SK-N-SH (cell line): ENCODE measurements at regions not wholly inside any gene's neighbourhood (a gene's known extent, or its start where the extent isn't known, plus 50 kb on each side); places are given as distances from the start of the nearest gene placed in this dataset.

Experiments used
- CTCF ChIA-PET: fragments of 300-600, 350-600 bp; formaldehyde crosslinking; extraction: SDS; loops from one replicate; lab custom pipeline; 2021; lab: Yijun Ruan, JAX
- POLR2A ChIA-PET: fragments of 350-600 bp; sonication (Branson Sonifier 250); formaldehyde crosslinking; extraction: SDS; loops from one replicate; lab custom pipeline; 2020; ENCODE audit warnings: antibody characterized with exemption, inconsistent platforms; lab: Yijun Ruan, JAX
- DNase-seq: peaks from one replicate; pipeline ENCODE4 v3.0.0; 2012
- H2AFZ ChIP-seq: fragments of 200-600 bp; sonication (generic); 2 replicates; pipeline ENCODE4 v1.8.1; 2016; ENCODE audit warnings: antibody characterized with exemption, mild to moderate bottlenecking, low read depth
- H3F3A ChIP-seq: fragments of 200-600 bp; sonication (generic); replicated peaks from 2 replicates; pipeline ENCODE3; 2016; ENCODE audit warnings: antibody characterized with exemption, mild to moderate bottlenecking; ENCODE audit not compliant: insufficient read depth
- H3K27ac ChIP-seq, 2 experiments: fragments of 200-500 bp in 1 of 2; fragments of 200-600 bp in 1 of 2; sonication (Bioruptor generic) in 1 of 2; sonication (generic), shearing (Covaris generic) in 1 of 2; 2 replicates each; pipeline versions ENCODE4 v1.5.1 to v1.6.1; 2014 to 2016; ENCODE audit warnings: low read depth in 2 of 2, inconsistent platforms in 1 of 2, low read length in 1 of 2, mild to moderate bottlenecking in 1 of 2, mixed read lengths in 1 of 2
- H3K27me3 ChIP-seq: fragments of 200-600 bp; sonication (generic), shearing (Covaris generic); 2 replicates; pipeline ENCODE4 v1.6.1; 2016; ENCODE audit warnings: mixed run types; ENCODE audit not compliant: insufficient read depth
- H3K36me3 ChIP-seq, 2 experiments: fragments of 200-500 bp in 1 of 2; fragments of 200-600 bp in 1 of 2; sonication (Bioruptor generic) in 1 of 2; sonication (generic) in 1 of 2; replicated peaks in 1 of 2; 2 replicates each; pipeline versions ENCODE3 to v1.5.1; 2014 to 2016; ENCODE audit warnings: low read length in 1 of 2, mild to moderate bottlenecking in 1 of 2; ENCODE audit not compliant: insufficient read depth in 2 of 2, control insufficient read depth in 1 of 2
- H3K4me1 ChIP-seq, 2 experiments: fragments of 200-500 bp in 1 of 2; fragments of 200-600 bp in 1 of 2; sonication (Bioruptor generic) in 1 of 2; sonication (generic), shearing (Covaris generic) in 1 of 2; 2 replicates each; pipeline versions ENCODE4 v1.5.1 to v1.6.1; 2014 to 2016; ENCODE audit warnings: low read depth in 1 of 2, low read length in 1 of 2, mixed run types in 1 of 2; ENCODE audit not compliant: insufficient read depth in 2 of 2, control insufficient read depth in 1 of 2
- H3K4me2 ChIP-seq: fragments of 200-600 bp; sonication (generic), shearing (Covaris generic); 2 replicates; pipeline ENCODE4 v1.6.1; 2017; ENCODE audit warnings: mixed run types
- H3K4me3 ChIP-seq, 2 experiments: fragments of 200-500 bp in 1 of 2; fragments of 200-600 bp in 1 of 2; sonication (Bioruptor generic) in 1 of 2; sonication (generic), shearing (Covaris generic) in 1 of 2; 2 replicates each; pipeline versions ENCODE4 v1.5.1 to v1.8.1; 2014 to 2016; ENCODE audit warnings: low read depth in 2 of 2, inconsistent platforms in 1 of 2, low read length in 1 of 2, mild to moderate bottlenecking in 1 of 2, mixed read lengths in 1 of 2, moderate library complexity in 1 of 2
- H3K79me2 ChIP-seq: fragments of 200-600 bp; sonication (generic); 2 replicates; pipeline ENCODE4 v1.8.1; 2017; ENCODE audit warnings: mild to moderate bottlenecking; ENCODE audit not compliant: insufficient read depth
- H3K9ac ChIP-seq: fragments of 200-600 bp; sonication (generic); 2 replicates; pipeline ENCODE4 v1.6.1; 2017; ENCODE audit warnings: mixed run types
- H3K9me2 ChIP-seq: fragments of 200-600 bp; sonication (generic); 2 replicates; pipeline ENCODE4 v1.6.1; 2017; ENCODE audit warnings: mixed run types
- H3K9me3 ChIP-seq: fragments of 200-600 bp; sonication (generic); 2 replicates; pipeline ENCODE4 v1.6.1; 2017; ENCODE audit warnings: mixed run types, mild to moderate bottlenecking, moderate library complexity
- H4K20me1 ChIP-seq: fragments of 200-600 bp; sonication (generic); 2 replicates; pipeline ENCODE4 v1.6.1; 2017; ENCODE audit warnings: mild to moderate bottlenecking, mixed run types; ENCODE audit not compliant: insufficient read depth
- CHD2 ChIP-seq: fragments of 150-350 bp; IDR thresholded peaks from 2 replicates; pipeline ENCODE4 v1.6.1; 2018; ENCODE audit warnings: low read length; ENCODE audit not compliant: partially characterized antibody
- ELF1 ChIP-seq: IDR thresholded peaks from 2 replicates; pipeline ENCODE4 v1.4.0; 2012
- EP300 ChIP-seq, 2 experiments: IDR thresholded peaks; 2 replicates each; pipeline versions ENCODE4 v1.4.0 to v1.6.1; 2012; ENCODE audit warnings: borderline replicate concordance in 1 of 2, low read depth in 1 of 2, low read length in 1 of 2
- EZH2phosphoT487 ChIP-seq: fragments of 200-600 bp; sonication (generic); IDR thresholded peaks from 2 replicates; pipeline ENCODE4 v1.6.1; 2017; ENCODE audit warnings: low read depth, mixed run types, mild to moderate bottlenecking, antibody characterized with exemption, moderate library complexity, borderline replicate concordance
- FOSL2 ChIP-seq: IDR thresholded peaks from 2 replicates; pipeline ENCODE4 v1.4.0; 2012; ENCODE audit warnings: low read depth, mild to moderate bottlenecking, moderate library complexity, borderline replicate concordance
- GATA2 ChIP-seq: sonication (generic); formaldehyde crosslinking; IDR thresholded peaks from 2 replicates; pipeline ENCODE4 v1.5.0; 2020; ENCODE audit warnings: mild to moderate bottlenecking, missing genetic modification reagents
- MEF2A ChIP-seq: IDR thresholded peaks from 2 replicates; pipeline ENCODE4 v1.4.0; 2012; ENCODE audit warnings: low read depth, borderline replicate concordance
- MXI1 ChIP-seq: IDR thresholded peaks from 2 replicates; pipeline ENCODE4 v1.6.1; 2012; ENCODE audit warnings: mild to moderate bottlenecking, low read depth, low read length, improper control_type of control experiment
- NFIC ChIP-seq: IDR thresholded peaks from 2 replicates; pipeline ENCODE4 v1.4.0; 2012; ENCODE audit warnings: borderline replicate concordance
- NRF1 ChIP-seq: IDR thresholded peaks from 2 replicates; pipeline ENCODE4 v1.6.1; 2012; ENCODE audit warnings: low read depth, mild to moderate bottlenecking, low read length
- RAD21 ChIP-seq: IDR thresholded peaks from 2 replicates; pipeline ENCODE4 v1.6.1; 2012; ENCODE audit warnings: mild to moderate bottlenecking, low read length
- RCOR1 ChIP-seq: fragments of 150-350 bp; IDR thresholded peaks from 2 replicates; pipeline ENCODE4 v1.6.1; 2017; ENCODE audit warnings: antibody characterized with exemption, low read length
- TCF12 ChIP-seq: IDR thresholded peaks from 2 replicates; pipeline ENCODE4 v1.4.0; 2012
- TEAD4 ChIP-seq: IDR thresholded peaks from 2 replicates; pipeline ENCODE4 v1.4.0; 2012; ENCODE audit warnings: mild to moderate bottlenecking, borderline replicate concordance; ENCODE audit not compliant: insufficient read depth
- YY1 ChIP-seq: IDR thresholded peaks from 2 replicates; pipeline ENCODE4 v1.4.0; 2012; ENCODE audit warnings: low read depth, mild to moderate bottlenecking
- WGBS: methylation state at CpG from one replicate; pipeline ENCODE4 v1.1.6; 2017; ENCODE audit warnings: low lambda C conversion rate; 5-methylcytosine and 5-hydroxymethylcytosine counted together
- TF ChIP-seq, protein P1 (sequence below): IDR thresholded peaks from 2 replicates; pipeline ENCODE4; 2012
- TF ChIP-seq, protein P2 (sequence below): IDR thresholded peaks from 2 replicates; pipeline ENCODE4 v1.4.0; 2012; ENCODE audit warnings: low read depth
- TF ChIP-seq, protein P3 (sequence below): fragments of 200-600 bp; sonication (generic); IDR thresholded peaks from 2 replicates; pipeline ENCODE4 v1.6.1; 2017; ENCODE audit warnings: antibody characterized with exemption, mild to moderate bottlenecking, moderate library complexity
- TF ChIP-seq, protein P4 (sequence below): IDR thresholded peaks from 2 replicates; pipeline ENCODE4 v1.4.0; 2012; ENCODE audit warnings: low read depth, borderline replicate concordance
- TF ChIP-seq, protein P5 (sequence below): IDR thresholded peaks from 2 replicates; pipeline ENCODE4 v1.6.1; 2012; ENCODE audit warnings: mild to moderate bottlenecking, low read depth, low read length, moderate library complexity

DNA sequence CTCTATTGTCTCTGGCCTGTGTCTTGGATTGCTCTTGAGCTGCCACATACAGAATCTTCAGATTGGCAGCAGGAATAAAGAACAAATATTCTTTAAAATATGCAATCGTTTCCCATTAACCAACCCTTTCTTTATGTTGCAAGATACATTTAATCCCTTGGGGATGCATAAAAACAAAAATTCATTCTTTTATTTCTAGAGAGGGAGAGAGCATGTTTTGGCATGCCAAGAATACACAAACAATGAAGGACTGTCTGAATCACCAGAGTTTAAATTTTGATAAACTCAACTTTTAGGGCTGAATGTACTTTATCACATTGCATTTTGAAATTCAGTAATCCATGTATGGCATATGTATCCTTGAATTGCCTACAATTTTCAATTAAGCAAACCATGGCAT, 154.3 kb upstream of the SEMA3D start:
- WGBS = 53% methylated on average over 1 of the region's 1 CpG
- TF ChIP-seq, protein P1, sequence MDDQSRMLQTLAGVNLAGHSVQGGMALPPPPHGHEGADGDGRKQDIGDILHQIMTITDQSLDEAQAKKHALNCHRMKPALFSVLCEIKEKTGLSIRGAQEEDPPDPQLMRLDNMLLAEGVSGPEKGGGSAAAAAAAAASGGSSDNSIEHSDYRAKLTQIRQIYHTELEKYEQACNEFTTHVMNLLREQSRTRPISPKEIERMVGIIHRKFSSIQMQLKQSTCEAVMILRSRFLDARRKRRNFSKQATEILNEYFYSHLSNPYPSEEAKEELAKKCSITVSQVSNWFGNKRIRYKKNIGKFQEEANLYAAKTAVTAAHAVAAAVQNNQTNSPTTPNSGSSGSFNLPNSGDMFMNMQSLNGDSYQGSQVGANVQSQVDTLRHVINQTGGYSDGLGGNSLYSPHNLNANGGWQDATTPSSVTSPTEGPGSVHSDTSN = no peak
- TF ChIP-seq EZH2phosphoT487 (no peak), TCF12 (no peak), CHD2 (no peak), MEF2A (no peak)
- TF ChIP-seq, protein P2, sequence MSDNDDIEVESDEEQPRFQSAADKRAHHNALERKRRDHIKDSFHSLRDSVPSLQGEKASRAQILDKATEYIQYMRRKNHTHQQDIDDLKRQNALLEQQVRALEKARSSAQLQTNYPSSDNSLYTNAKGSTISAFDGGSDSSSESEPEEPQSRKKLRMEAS = no peak
- TF ChIP-seq, protein P3, sequence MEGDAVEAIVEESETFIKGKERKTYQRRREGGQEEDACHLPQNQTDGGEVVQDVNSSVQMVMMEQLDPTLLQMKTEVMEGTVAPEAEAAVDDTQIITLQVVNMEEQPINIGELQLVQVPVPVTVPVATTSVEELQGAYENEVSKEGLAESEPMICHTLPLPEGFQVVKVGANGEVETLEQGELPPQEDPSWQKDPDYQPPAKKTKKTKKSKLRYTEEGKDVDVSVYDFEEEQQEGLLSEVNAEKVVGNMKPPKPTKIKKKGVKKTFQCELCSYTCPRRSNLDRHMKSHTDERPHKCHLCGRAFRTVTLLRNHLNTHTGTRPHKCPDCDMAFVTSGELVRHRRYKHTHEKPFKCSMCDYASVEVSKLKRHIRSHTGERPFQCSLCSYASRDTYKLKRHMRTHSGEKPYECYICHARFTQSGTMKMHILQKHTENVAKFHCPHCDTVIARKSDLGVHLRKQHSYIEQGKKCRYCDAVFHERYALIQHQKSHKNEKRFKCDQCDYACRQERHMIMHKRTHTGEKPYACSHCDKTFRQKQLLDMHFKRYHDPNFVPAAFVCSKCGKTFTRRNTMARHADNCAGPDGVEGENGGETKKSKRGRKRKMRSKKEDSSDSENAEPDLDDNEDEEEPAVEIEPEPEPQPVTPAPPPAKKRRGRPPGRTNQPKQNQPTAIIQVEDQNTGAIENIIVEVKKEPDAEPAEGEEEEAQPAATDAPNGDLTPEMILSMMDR = no peak
- TF ChIP-seq, all 33 proteins: peak for 0
- no peak overlapping the region for H3K4me3 ChIP-seq
- H3K36me3 ChIP-seq = no peaks in the 10 kb centered on the region
- ChIA-PET POLR2A (no interaction called here), CTCF (no interaction called here)
- no peak overlapping the region for H2AFZ ChIP-seq
- DNase-seq = no peak
- H3F3A ChIP-seq = no peaks in the 10 kb centered on the region
- H4K20me1 ChIP-seq = no peaks in the 10 kb centered on the region
- H3K27ac ChIP-seq = no peak overlapping the region
- no peaks in the 10 kb centered on the region for H3K79me2 ChIP-seq
- no peaks in the 10 kb centered on the region for H3K27me3 ChIP-seq
- peaks cover 3% of the 10 kb centered on the region; the same call in 1 of the 2 replicates for H3K9me2 ChIP-seq
- no peak overlapping the region for H3K9ac ChIP-seq
- no peaks in the 10 kb centered on the region for H3K9me3 ChIP-seq
- H3K4me2 ChIP-seq = no peak overlapping the region
- no peaks in the 10 kb centered on the region for H3K4me1 ChIP-seq

DNA sequence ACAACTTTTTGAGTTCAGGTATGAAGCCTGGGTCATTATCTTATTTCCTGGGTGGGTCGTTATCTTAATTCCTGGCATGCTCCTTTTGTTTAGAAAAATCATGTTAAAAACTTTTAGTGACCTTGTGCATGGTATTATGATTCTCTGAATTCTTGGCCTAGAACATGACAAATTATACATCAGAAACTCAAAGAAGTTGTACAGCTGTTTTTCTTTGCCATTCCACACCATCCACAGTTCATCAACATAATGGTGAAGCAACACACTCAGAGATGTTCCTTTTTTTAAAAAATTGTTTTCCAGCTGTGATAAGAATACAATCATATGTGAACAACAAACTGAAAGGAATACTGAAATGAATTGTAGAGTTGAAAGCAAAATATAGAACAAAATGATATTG, 149.2 kb upstream of the SEMA3D start:
- TF ChIP-seq NFIC (no peak), RCOR1 (no peak), EP300 (IDR thresholded peaks at IDR 0.05; ENCODE audit: borderline replicate concordance in 1 of 2, low read depth in 1 of 2, low read length in 1 of 2) (no peak), ELF1 (no peak), FOSL2 (no peak), EZH2phosphoT487 (no peak), CHD2 (no peak), TEAD4 (no peak), YY1 (no peak), GATA2 (CRISPR knock-in tag) (no peak), MXI1 (no peak), NRF1 (no peak), TCF12 (no peak), RAD21 (no peak)
- TF ChIP-seq, protein P4, sequence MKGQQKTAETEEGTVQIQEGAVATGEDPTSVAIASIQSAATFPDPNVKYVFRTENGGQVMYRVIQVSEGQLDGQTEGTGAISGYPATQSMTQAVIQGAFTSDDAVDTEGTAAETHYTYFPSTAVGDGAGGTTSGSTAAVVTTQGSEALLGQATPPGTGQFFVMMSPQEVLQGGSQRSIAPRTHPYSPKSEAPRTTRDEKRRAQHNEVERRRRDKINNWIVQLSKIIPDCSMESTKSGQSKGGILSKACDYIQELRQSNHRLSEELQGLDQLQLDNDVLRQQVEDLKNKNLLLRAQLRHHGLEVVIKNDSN = no peak
- TF ChIP-seq, protein P1 = no peak
- TF ChIP-seq, protein P5, sequence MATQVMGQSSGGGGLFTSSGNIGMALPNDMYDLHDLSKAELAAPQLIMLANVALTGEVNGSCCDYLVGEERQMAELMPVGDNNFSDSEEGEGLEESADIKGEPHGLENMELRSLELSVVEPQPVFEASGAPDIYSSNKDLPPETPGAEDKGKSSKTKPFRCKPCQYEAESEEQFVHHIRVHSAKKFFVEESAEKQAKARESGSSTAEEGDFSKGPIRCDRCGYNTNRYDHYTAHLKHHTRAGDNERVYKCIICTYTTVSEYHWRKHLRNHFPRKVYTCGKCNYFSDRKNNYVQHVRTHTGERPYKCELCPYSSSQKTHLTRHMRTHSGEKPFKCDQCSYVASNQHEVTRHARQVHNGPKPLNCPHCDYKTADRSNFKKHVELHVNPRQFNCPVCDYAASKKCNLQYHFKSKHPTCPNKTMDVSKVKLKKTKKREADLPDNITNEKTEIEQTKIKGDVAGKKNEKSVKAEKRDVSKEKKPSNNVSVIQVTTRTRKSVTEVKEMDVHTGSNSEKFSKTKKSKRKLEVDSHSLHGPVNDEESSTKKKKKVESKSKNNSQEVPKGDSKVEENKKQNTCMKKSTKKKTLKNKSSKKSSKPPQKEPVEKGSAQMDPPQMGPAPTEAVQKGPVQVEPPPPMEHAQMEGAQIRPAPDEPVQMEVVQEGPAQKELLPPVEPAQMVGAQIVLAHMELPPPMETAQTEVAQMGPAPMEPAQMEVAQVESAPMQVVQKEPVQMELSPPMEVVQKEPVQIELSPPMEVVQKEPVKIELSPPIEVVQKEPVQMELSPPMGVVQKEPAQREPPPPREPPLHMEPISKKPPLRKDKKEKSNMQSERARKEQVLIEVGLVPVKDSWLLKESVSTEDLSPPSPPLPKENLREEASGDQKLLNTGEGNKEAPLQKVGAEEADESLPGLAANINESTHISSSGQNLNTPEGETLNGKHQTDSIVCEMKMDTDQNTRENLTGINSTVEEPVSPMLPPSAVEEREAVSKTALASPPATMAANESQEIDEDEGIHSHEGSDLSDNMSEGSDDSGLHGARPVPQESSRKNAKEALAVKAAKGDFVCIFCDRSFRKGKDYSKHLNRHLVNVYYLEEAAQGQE = no peak
- Histone ChIP-seq H3K27me3 (no peaks in the 10 kb centered on the region), H3K9me3 (no peaks in the 10 kb centered on the region), H3K79me2 (no peaks in the 10 kb centered on the region), H3K9me2 (peaks cover 3% of the 10 kb centered on the region; the same call in 1 of the 2 replicates), H2AFZ (no peak overlapping the region), H3K4me1 (no peaks in the 10 kb centered on the region), H3K36me3 (no peaks in the 10 kb centered on the region), H3K4me3 (no peak overlapping the region), H3F3A (no peaks in the 10 kb centered on the region), H3K4me2 (no peak overlapping the region), H3K9ac (no peak overlapping the region), H4K20me1 (no peaks in the 10 kb centered on the region), H3K27ac (no peak overlapping the region)
- DNase-seq = no peak
- CTCF ChIA-PET = no interaction called here
- POLR2A ChIA-PET = no interaction called here
- WGBS = 43% methylated on average over 1 of the region's 1 CpG
